ENCODE measurements at regions not wholly inside any gene's neighbourhood (a gene's known extent, or its start where the extent isn't known, plus 50 kb on each side); places are given as distances from the start of the nearest gene placed in this dataset.
"Not testable (repeated sequence)": the region's sequence is repeated elsewhere in the genome, so short reads cannot be mapped to it uniquely, and the experiment has no call there.

GRCh38 chr13:33556828-33557227 is 261.1 kb upstream of the RFC3 start:
- H3K4me3 ChIP-seq (ENCODE audit: low read depth, low read length) = no peak overlapping the region
- DNase-seq (ENCODE audit: low read depth, low spot score) = no peak
- TF ChIP-seq, protein P1, sequence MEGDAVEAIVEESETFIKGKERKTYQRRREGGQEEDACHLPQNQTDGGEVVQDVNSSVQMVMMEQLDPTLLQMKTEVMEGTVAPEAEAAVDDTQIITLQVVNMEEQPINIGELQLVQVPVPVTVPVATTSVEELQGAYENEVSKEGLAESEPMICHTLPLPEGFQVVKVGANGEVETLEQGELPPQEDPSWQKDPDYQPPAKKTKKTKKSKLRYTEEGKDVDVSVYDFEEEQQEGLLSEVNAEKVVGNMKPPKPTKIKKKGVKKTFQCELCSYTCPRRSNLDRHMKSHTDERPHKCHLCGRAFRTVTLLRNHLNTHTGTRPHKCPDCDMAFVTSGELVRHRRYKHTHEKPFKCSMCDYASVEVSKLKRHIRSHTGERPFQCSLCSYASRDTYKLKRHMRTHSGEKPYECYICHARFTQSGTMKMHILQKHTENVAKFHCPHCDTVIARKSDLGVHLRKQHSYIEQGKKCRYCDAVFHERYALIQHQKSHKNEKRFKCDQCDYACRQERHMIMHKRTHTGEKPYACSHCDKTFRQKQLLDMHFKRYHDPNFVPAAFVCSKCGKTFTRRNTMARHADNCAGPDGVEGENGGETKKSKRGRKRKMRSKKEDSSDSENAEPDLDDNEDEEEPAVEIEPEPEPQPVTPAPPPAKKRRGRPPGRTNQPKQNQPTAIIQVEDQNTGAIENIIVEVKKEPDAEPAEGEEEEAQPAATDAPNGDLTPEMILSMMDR (IDR thresholded peaks at IDR 0.05; ENCODE audit: low read depth, low read length) = no peak
- in situ Hi-C loops (cut with HindIII; ENCODE audit: low sequenced_read_pairs) = no loop called here

- H3K4me3 ChIP-seq (ENCODE audit: low read depth, low read length) = no peak overlapping the region
- TF ChIP-seq, protein P1 (IDR thresholded peaks at IDR 0.05; ENCODE audit: low read depth, low read length) = no peak
- in situ Hi-C loops (cut with HindIII; ENCODE audit: low sequenced_read_pairs) = no loop called here
- DNase-seq (ENCODE audit: low read depth, low spot score) = no peak
Measured at GRCh38 chr13:33560726-33561125, 257.2 kb upstream of the RFC3 start.

- in situ Hi-C loops (cut with HindIII; ENCODE audit: low sequenced_read_pairs) = no loop called here
- H3K4me3 ChIP-seq (ENCODE audit: low read depth, low read length) = no peak overlapping the region
- DNase-seq (ENCODE audit: low read depth, low spot score) = no peak
Measured at GRCh38 chr13:33561627-33562026, 256.3 kb upstream of the RFC3 start.

GRCh38 chr13:33571618-33572017 is 246.3 kb upstream of the RFC3 start:
- in situ Hi-C loops (cut with HindIII; ENCODE audit: low sequenced_read_pairs) = no loop called here
- H3K4me3 ChIP-seq (ENCODE audit: low read depth, low read length) = no peak overlapping the region
- DNase-seq (ENCODE audit: low read depth, low spot score) = no peak
- TF ChIP-seq, protein P1 (IDR thresholded peaks at IDR 0.05; ENCODE audit: low read depth, low read length) = no peak

More at GRCh38 chr13:33561627-33562026, 256.3 kb upstream of the RFC3 start:
- TF ChIP-seq, protein P1 (IDR thresholded peaks at IDR 0.05; ENCODE audit: low read depth, low read length) = no peak

- H3K4me3 ChIP-seq (ENCODE audit: low read depth, low read length); DNase-seq (ENCODE audit: low read depth, low spot score); in situ Hi-C loops (cut with HindIII; ENCODE audit: low sequenced_read_pairs): not testable (repeated sequence)
Measured at GRCh38 chr13:33572322-33572721, 245.6 kb upstream of the RFC3 start.

GRCh38 chr13:33575378-33575777 is 242.6 kb upstream of the RFC3 start:
- no peak overlapping the region for H3K4me3 ChIP-seq (ENCODE audit: low read depth, low read length)
- TF ChIP-seq, protein P1 (IDR thresholded peaks at IDR 0.05; ENCODE audit: low read depth, low read length) = no peak
- in situ Hi-C loops (cut with HindIII; ENCODE audit: low sequenced_read_pairs) = no loop called here
- no peak for DNase-seq (ENCODE audit: low read depth, low spot score)

- in situ Hi-C loops (cut with HindIII; ENCODE audit: low sequenced_read_pairs) = no loop called here
- no peak for DNase-seq (ENCODE audit: low read depth, low spot score)
- H3K4me3 ChIP-seq (ENCODE audit: low read depth, low read length) = no peak overlapping the region
- TF ChIP-seq, protein P1 (IDR thresholded peaks at IDR 0.05; ENCODE audit: low read depth, low read length) = no peak
Measured at GRCh38 chr13:33577007-33577406, 240.9 kb upstream of the RFC3 start.

All from astrocyte of the spinal cord (primary cell).